ENCODE measurements at regions not wholly inside any gene's neighbourhood (a gene's known extent, or its start where the extent isn't known, plus 50 kb on each side); places are given as distances from the start of the nearest gene placed in this dataset.
"Not testable (repeated sequence)": the region's sequence is repeated elsewhere in the genome, so short reads cannot be mapped to it uniquely, and the experiment has no call there.

DNA sequence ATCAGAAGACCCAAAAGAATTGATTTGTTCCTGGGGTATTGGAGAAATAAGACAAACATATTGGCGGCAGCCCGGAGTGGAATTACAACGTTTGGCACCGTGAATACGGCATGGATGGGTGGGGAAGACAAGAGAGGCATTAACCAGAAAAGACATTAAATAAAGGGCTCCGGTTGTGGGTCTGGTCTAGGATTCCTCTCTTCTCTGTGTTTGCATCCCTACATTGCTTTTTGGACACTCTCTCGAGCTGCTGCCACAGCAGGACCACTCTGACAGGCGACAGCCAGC is 138.7 kb upstream of the PALM2AKAP2 start:
- no peak overlapping the region for H3K4me3 Mint-ChIP-seq

DNA sequence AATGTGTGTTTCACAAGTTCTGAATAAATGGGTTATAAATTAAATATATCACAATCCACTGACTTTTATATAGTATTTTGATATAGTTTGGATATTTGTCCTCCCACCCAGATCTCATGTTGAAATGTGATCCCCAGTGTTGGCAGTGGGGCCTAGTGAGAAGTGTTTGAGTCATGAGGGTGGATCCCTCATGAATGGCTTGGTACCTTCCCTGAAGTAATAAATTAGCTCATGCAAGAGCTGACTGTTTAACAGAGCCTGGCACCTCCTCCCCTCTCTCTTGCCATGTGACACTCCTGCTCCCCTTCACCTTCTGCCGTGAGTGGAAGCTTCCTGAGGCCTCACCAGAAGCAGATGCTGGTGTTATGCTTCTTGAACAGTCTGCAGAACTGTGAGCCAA is 127.9 kb upstream of the PALM2AKAP2 start:
- H3K4me3 Mint-ChIP-seq, result no peak overlapping the region
- POLR2A ChIA-PET, result no interaction called here
- CTCF ChIA-PET, result interaction anchor here (0.7 kb wide), 1 partner anchor 208 kb away, joined by 3 read pairs; no protein-coding TSS in a partner anchor

More for the DNA sequence above, 138.7 kb upstream of the PALM2AKAP2 start:
- Mint-ChIP-seq H3K36me3 (peaks cover 0 to 3% (median 0%) of the 10 kb centered on the region in 5 donors), H3K27ac (no peak overlapping the region), H3K27me3 (peaks cover 50 to 67% (median 65%) of the 10 kb centered on the region in 5 donors), H3K4me1 (no peaks in the 10 kb centered on the region), H3K9me3 (peaks cover 0 to 17% (median 6%) of the 10 kb centered on the region in 11 donors)
- Histone ChIP-seq H3K27ac (ENCODE audit: low read depth, low read length) (no peak overlapping the region), H3K4me3 (ENCODE audit: low read length) (no peak overlapping the region), H3K36me3 (ENCODE audit: control insufficient read depth in 2 of 3, insufficient read depth in 3 of 3, low read length in 3 of 3) (no peaks in the 10 kb centered on the region), H3K9me3 (ENCODE audit: control insufficient read depth in 2 of 3, low read length in 3 of 3) (no peaks in the 10 kb centered on the region), H3K27me3 (ENCODE audit: control insufficient read depth in 2 of 2, insufficient read depth in 2 of 2, low read length in 2 of 2) (peaks cover 0 to 5% of the 10 kb centered on the region in 2 donors), H3K4me1 (ENCODE audit: control insufficient read depth in 2 of 2, insufficient read depth in 2 of 2, low read length in 2 of 2) (no peaks in the 10 kb centered on the region)
- intact Hi-C loops (cut with micrococcal nuclease), result no loop called here
- DNase-seq (no peak), ATAC-seq (no peak)
- ChIA-PET CTCF (no interaction called here), POLR2A (no interaction called here)

DNA sequence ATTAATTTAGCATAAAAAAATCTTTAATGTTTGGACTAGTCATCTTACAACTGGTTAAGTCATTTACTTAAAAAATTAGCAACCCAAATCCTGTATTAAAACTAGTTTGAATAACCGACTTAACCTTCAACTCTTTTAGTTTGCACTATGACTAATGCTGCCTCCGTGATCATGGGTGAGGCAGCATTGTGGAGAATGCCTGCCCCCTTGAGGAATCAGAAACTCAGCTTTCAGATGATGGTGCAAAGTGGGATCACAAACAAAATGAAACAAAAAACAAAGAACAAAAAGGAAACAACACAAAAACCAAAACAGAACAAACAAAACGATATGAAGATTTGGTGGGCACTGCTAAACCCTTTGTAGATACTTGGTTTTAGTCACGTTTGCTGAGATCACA is 127.0 kb upstream of the PALM2AKAP2 start:
- DNase-seq (no peak), ATAC-seq (no peak)
- Histone ChIP-seq H3K27ac (ENCODE audit: low read depth, low read length) (no peak overlapping the region), H3K4me3 (ENCODE audit: low read length) (no peak overlapping the region), H3K4me1 (ENCODE audit: control insufficient read depth in 2 of 2, insufficient read depth in 2 of 2, low read length in 2 of 2) (no peaks in the 10 kb centered on the region), H3K9me3 (ENCODE audit: control insufficient read depth in 2 of 3, low read length in 3 of 3) (no peaks in the 10 kb centered on the region), H3K36me3 (ENCODE audit: control insufficient read depth in 2 of 3, insufficient read depth in 3 of 3, low read length in 3 of 3) (no peaks in the 10 kb centered on the region), H3K27me3 (ENCODE audit: control insufficient read depth in 2 of 2, insufficient read depth in 2 of 2, low read length in 2 of 2) (no peaks in the 10 kb centered on the region)
- peaks cover 0 to 22% (median 6%) of the 10 kb centered on the region in 11 donors for H3K9me3 Mint-ChIP-seq
- no peaks in the 10 kb centered on the region for H3K4me1 Mint-ChIP-seq
- POLR2A ChIA-PET, result no interaction called here
- H3K4me3 Mint-ChIP-seq, result no peak overlapping the region
- peaks cover 0 to 4% (median 0%) of the 10 kb centered on the region in 5 donors for H3K36me3 Mint-ChIP-seq
- no peak overlapping the region for H3K27ac Mint-ChIP-seq
- intact Hi-C loops (cut with micrococcal nuclease), result no loop called here
- CTCF ChIA-PET, result no interaction called here
- H3K27me3 Mint-ChIP-seq, result peaks cover 10 to 20% (median 18%) of the 10 kb centered on the region in 5 donors

More for the DNA sequence above, 127.9 kb upstream of the PALM2AKAP2 start:
- H3K9me3 ChIP-seq (ENCODE audit: control insufficient read depth in 2 of 3, low read length in 3 of 3), result no peaks in the 10 kb centered on the region
- H3K4me1 ChIP-seq (ENCODE audit: control insufficient read depth in 2 of 2, insufficient read depth in 2 of 2, low read length in 2 of 2), result no peaks in the 10 kb centered on the region
- H3K27ac ChIP-seq (ENCODE audit: low read depth, low read length), result no peak overlapping the region
- intact Hi-C loops (cut with micrococcal nuclease), result no loop called here
- Mint-ChIP-seq H3K27ac (no peak overlapping the region), H3K36me3 (peaks cover 0 to 4% (median 0%) of the 10 kb centered on the region in 5 donors), H3K27me3 (peaks cover 10 to 21% (median 18%) of the 10 kb centered on the region in 5 donors), H3K4me1 (no peaks in the 10 kb centered on the region), H3K9me3 (peaks cover 0 to 17% (median 6%) of the 10 kb centered on the region in 11 donors)
- ATAC-seq (no peak), DNase-seq (no peak)
- H3K4me3 ChIP-seq (ENCODE audit: low read length), result no peak overlapping the region
- no peaks in the 10 kb centered on the region for H3K36me3 ChIP-seq (ENCODE audit: control insufficient read depth in 2 of 3, insufficient read depth in 3 of 3, low read length in 3 of 3)
- no peaks in the 10 kb centered on the region for H3K27me3 ChIP-seq (ENCODE audit: control insufficient read depth in 2 of 2, insufficient read depth in 2 of 2, low read length in 2 of 2)

- CTCF ChIA-PET, result no interaction called here
These were observed 126.5 kb upstream of the PALM2AKAP2 start for GRCh38 chr9:109653470-109653869.

GRCh38 chr9:109663978-109664377 is 116.0 kb upstream of the PALM2AKAP2 start:
- CTCF ChIA-PET; DNase-seq; H3K27ac ChIP-seq (ENCODE audit: low read depth, low read length); H3K36me3 ChIP-seq (ENCODE audit: control insufficient read depth in 2 of 3, insufficient read depth in 3 of 3, low read length in 3 of 3); intact Hi-C loops (cut with micrococcal nuclease); H3K27me3 ChIP-seq (ENCODE audit: control insufficient read depth in 2 of 2, insufficient read depth in 2 of 2, low read length in 2 of 2); H3K4me3 ChIP-seq (ENCODE audit: low read length); H3K4me3 Mint-ChIP-seq; POLR2A ChIA-PET; H3K4me1 ChIP-seq (ENCODE audit: control insufficient read depth in 2 of 2, insufficient read depth in 2 of 2, low read length in 2 of 2); H3K27ac Mint-ChIP-seq; H3K36me3 Mint-ChIP-seq; H3K9me3 ChIP-seq (ENCODE audit: control insufficient read depth in 2 of 3, low read length in 3 of 3); ATAC-seq; H3K4me1 Mint-ChIP-seq; H3K27me3 Mint-ChIP-seq: not testable (repeated sequence)
- H3K9me3 Mint-ChIP-seq, result peaks cover 5 to 44% (median 19%) of the 10 kb centered on the region in 11 donors

More at GRCh38 chr9:109653470-109653869, 126.5 kb upstream of the PALM2AKAP2 start:
- H3K27me3 Mint-ChIP-seq, result peaks cover 10 to 20% (median 15%) of the 10 kb centered on the region in 5 donors
- Histone ChIP-seq H3K4me3 (ENCODE audit: low read length) (no peak overlapping the region), H3K36me3 (ENCODE audit: control insufficient read depth in 2 of 3, insufficient read depth in 3 of 3, low read length in 3 of 3) (no peaks in the 10 kb centered on the region), H3K27me3 (ENCODE audit: control insufficient read depth in 2 of 2, insufficient read depth in 2 of 2, low read length in 2 of 2) (no peaks in the 10 kb centered on the region), H3K4me1 (ENCODE audit: control insufficient read depth in 2 of 2, insufficient read depth in 2 of 2, low read length in 2 of 2) (no peaks in the 10 kb centered on the region), H3K27ac (ENCODE audit: low read depth, low read length) (no peak overlapping the region), H3K9me3 (ENCODE audit: control insufficient read depth in 2 of 3, low read length in 3 of 3) (no peaks in the 10 kb centered on the region)
- H3K9me3 Mint-ChIP-seq, result peaks cover 0 to 20% (median 4%) of the 10 kb centered on the region in 11 donors
- intact Hi-C loops (cut with micrococcal nuclease), result no loop called here
- POLR2A ChIA-PET, result no interaction called here
- DNase-seq (no peak), ATAC-seq (no peak)
- H3K36me3 Mint-ChIP-seq, result peaks cover 0 to 4% (median 0%) of the 10 kb centered on the region in 5 donors
- no peak overlapping the region for H3K4me3 Mint-ChIP-seq
- H3K27ac Mint-ChIP-seq, result no peak overlapping the region
- H3K4me1 Mint-ChIP-seq, result no peaks in the 10 kb centered on the region

- H3K27ac ChIP-seq (ENCODE audit: low read depth, low read length); H3K4me3 Mint-ChIP-seq; H3K9me3 ChIP-seq (ENCODE audit: control insufficient read depth in 2 of 3, low read length in 3 of 3); POLR2A ChIA-PET; CTCF ChIA-PET; H3K4me1 Mint-ChIP-seq; DNase-seq; H3K36me3 ChIP-seq (ENCODE audit: control insufficient read depth in 2 of 3, insufficient read depth in 3 of 3, low read length in 3 of 3); H3K27ac Mint-ChIP-seq; H3K27me3 ChIP-seq (ENCODE audit: control insufficient read depth in 2 of 2, insufficient read depth in 2 of 2, low read length in 2 of 2); H3K4me3 ChIP-seq (ENCODE audit: low read length); H3K36me3 Mint-ChIP-seq; intact Hi-C loops (cut with micrococcal nuclease); ATAC-seq; H3K4me1 ChIP-seq (ENCODE audit: control insufficient read depth in 2 of 2, insufficient read depth in 2 of 2, low read length in 2 of 2): not testable (repeated sequence)
- H3K27me3 Mint-ChIP-seq, result peaks cover 0 to 13% (median 5%) of the 10 kb centered on the region in 5 donors
- peaks cover 5 to 43% (median 19%) of the 10 kb centered on the region in 11 donors for H3K9me3 Mint-ChIP-seq
These were observed 114.3 kb upstream of the PALM2AKAP2 start for GRCh38 chr9:109665736-109666135.

- intact Hi-C loops (cut with micrococcal nuclease), result no loop called here
- Histone ChIP-seq H3K27ac (ENCODE audit: low read depth, low read length) (no peak overlapping the region), H3K4me3 (ENCODE audit: low read length) (no peak overlapping the region), H3K4me1 (ENCODE audit: control insufficient read depth in 2 of 2, insufficient read depth in 2 of 2, low read length in 2 of 2) (no peaks in the 10 kb centered on the region), H3K27me3 (ENCODE audit: control insufficient read depth in 2 of 2, insufficient read depth in 2 of 2, low read length in 2 of 2) (peaks cover 0 to 3% of the 10 kb centered on the region in 2 donors), H3K9me3 (ENCODE audit: control insufficient read depth in 2 of 3, low read length in 3 of 3) (no peaks in the 10 kb centered on the region), H3K36me3 (ENCODE audit: control insufficient read depth in 2 of 3, insufficient read depth in 3 of 3, low read length in 3 of 3) (no peaks in the 10 kb centered on the region)
- H3K4me1 Mint-ChIP-seq, result no peaks in the 10 kb centered on the region
- H3K36me3 Mint-ChIP-seq, result peaks cover 0 to 4% (median 0%) of the 10 kb centered on the region in 5 donors
- H3K4me3 Mint-ChIP-seq, result no peak overlapping the region
- ATAC-seq (no peak), DNase-seq (no peak)
- peaks cover 0 to 12% (median 2%) of the 10 kb centered on the region in 11 donors for H3K9me3 Mint-ChIP-seq
- POLR2A ChIA-PET, result no interaction called here
- H3K27ac Mint-ChIP-seq, result no peak overlapping the region
- peaks cover 0 to 13% (median 7%) of the 10 kb centered on the region in 5 donors for H3K27me3 Mint-ChIP-seq
- CTCF ChIA-PET, result no interaction called here
These were observed 98.7 kb upstream of the PALM2AKAP2 start for GRCh38 chr9:109681301-109681700.
